ENCODE measurements at regions not wholly inside any gene's neighbourhood (a gene's known extent, or its start where the extent isn't known, plus 50 kb on each side); places are given as distances from the start of the nearest gene placed in this dataset.

GRCh38 chr17:54848368-54848987, 52.2 kb upstream of the TOM1L1 start:
- Histone ChIP-seq H3K79me1 (ENCODE audit: low read depth, low read length) (no peaks in the 10 kb centered on the region), H2BK5ac (ENCODE audit: low read depth, low read length) (no peak overlapping the region), H3K9me3 (ENCODE audit: insufficient read depth in 2 of 2, low read depth in 1 of 2, low read length in 1 of 2) (no peaks in the 10 kb centered on the region), H3K14ac (ENCODE audit: insufficient read length) (no peak overlapping the region), H3K9ac (replicated peaks in 1 of 4; ENCODE audit: extremely low read depth in 1 of 4, low read depth in 3 of 4, low read length in 3 of 4) (no peak overlapping the region), H2BK120ac (replicated peaks; ENCODE audit: low read depth, low read length) (no peak overlapping the region), H3K79me2 (ENCODE audit: control insufficient read depth in 1 of 2, insufficient read depth in 2 of 2, low read length in 2 of 2) (no peaks in the 10 kb centered on the region), H3K4me3 (ENCODE audit: extremely low read depth in 1 of 4, insufficient read depth in 2 of 4, low read depth in 3 of 4, low read length in 4 of 4) (no peak overlapping the region), H4K20me1 (replicated peaks in 1 of 2; ENCODE audit: control insufficient read depth in 1 of 2, insufficient read depth in 2 of 2, low read length in 2 of 2) (no peaks in the 10 kb centered on the region), H3K23me2 (ENCODE audit: low read depth, low read length) (no peaks in the 10 kb centered on the region), H2BK20ac (ENCODE audit: low read length) (no peak overlapping the region), H3K4me2 (ENCODE audit: insufficient read depth in 1 of 2, low read depth in 2 of 2, low read length in 2 of 2) (no peak overlapping the region), H2AK5ac (ENCODE audit: low read depth, low read length) (no peak overlapping the region), H3K23ac (ENCODE audit: insufficient read length) (no peak overlapping the region), H2AFZ (ENCODE audit: low read length) (no peak overlapping the region), H3K18ac (ENCODE audit: extremely low read depth, low read length) (no peak overlapping the region), H3K4me1 (replicated peaks in 1 of 4; ENCODE audit: control insufficient read depth in 3 of 4, insufficient read depth in 4 of 4, low read length in 3 of 4) (0 out of 7 replicates have a peak, but pooled peaks cover 0 to 2% (median 0%) of the 10 kb centered on the region in 4 experiments), H3K36me3 (ENCODE audit: control insufficient read depth in 2 of 4, insufficient read depth in 4 of 4, low read length in 3 of 4) (no peaks in the 10 kb centered on the region), H3K56ac (replicated peaks; ENCODE audit: insufficient read length, low read depth, low read length) (no peak overlapping the region), H2BK15ac (ENCODE audit: low read length) (no peak overlapping the region), H3K27me3 (replicated peaks in 1 of 4; ENCODE audit: control insufficient read depth in 3 of 4, extremely low read depth in 1 of 4, insufficient read depth in 3 of 4, low read length in 3 of 4) (no peaks in the 10 kb centered on the region), H4K8ac (ENCODE audit: extremely low read depth, insufficient read depth, low read length) (no peak overlapping the region), H4K5ac (ENCODE audit: insufficient read length, low read depth, low read length) (no peak overlapping the region), H4K91ac (replicated peaks; ENCODE audit: insufficient read length, low read length) (no peak overlapping the region), H3K27ac (ENCODE audit: low read depth, low read length) (no peak overlapping the region), H3K4ac (replicated peaks; ENCODE audit: insufficient read length, low read depth, low read length) (no peak overlapping the region), H2BK12ac (ENCODE audit: low read depth, low read length) (no peak overlapping the region)
- no peak for TF ChIP-seq TEAD4 (IDR thresholded peaks at IDR 0.05; ENCODE audit: low read depth, low read length)
- TF ChIP-seq GTF2F1 (IDR thresholded peaks at IDR 0.05; ENCODE audit: borderline replicate concordance, low read depth, low read length): no peak
- no peak for TF ChIP-seq EGR1 (IDR thresholded peaks at IDR 0.05; ENCODE audit: borderline replicate concordance, low read depth, low read length)
- POLR2A ChIA-PET (ENCODE audit: partially characterized antibody): no interaction called here
- CTCF ChIA-PET (ENCODE audit: partially characterized antibody): no interaction called here
- DNase-seq (ENCODE audit: low read depth in 1 of 2, low spot score in 2 of 2) (no peak), FAIRE-seq (no peak)
- 89% methylated on average over 2 of the region's 2 CpGs; no CpG with 5 or more reads in 1 of the 2 experiments for WGBS, 2 experiments (ENCODE audit: extremely low coverage in 1 of 2, insufficient coverage in 1 of 2, insufficient read length in 1 of 2, insufficient replicate concordance in 2 of 2, low coverage in 1 of 2, low lambda C conversion rate in 2 of 2, missing lambda C conversion rate in 1 of 2)
